Ishikawa (cell line): ENCODE measurements at regions not wholly inside any gene's neighbourhood (a gene's known extent, or its start where the extent isn't known, plus 50 kb on each side); places are given as distances from the start of the nearest gene placed in this dataset.

Experiments used
- CEBPB ChIP-seq: IDR thresholded peaks from 2 replicates; pipeline ENCODE4 v1.6.1; 2012
- CREB1 ChIP-seq: IDR thresholded peaks from 2 replicates; pipeline ENCODE4 v1.6.1; 2012; ENCODE audit warnings: low read depth
- EGR1 ChIP-seq: IDR thresholded peaks from 2 replicates; pipeline ENCODE4 v1.6.1; 2012
- EP300 ChIP-seq: IDR thresholded peaks from 2 replicates; pipeline ENCODE4 v1.6.1; 2012; ENCODE audit warnings: borderline replicate concordance
- FOXM1 ChIP-seq: IDR thresholded peaks from 2 replicates; pipeline ENCODE4 v1.6.1; 2012; ENCODE audit warnings: low read depth, borderline replicate concordance
- NFIC ChIP-seq: IDR thresholded peaks from 2 replicates; pipeline ENCODE4 v1.6.1; 2012
- RAD21 ChIP-seq: IDR thresholded peaks from 2 replicates; pipeline ENCODE4 v1.6.1; 2012; ENCODE audit warnings: low read depth
- TAF1 ChIP-seq: IDR thresholded peaks from 2 replicates; pipeline ENCODE4 v1.6.1; 2012; ENCODE audit warnings: low read depth, mild to moderate bottlenecking
- TCF12 ChIP-seq: IDR thresholded peaks from 2 replicates; pipeline ENCODE4 v1.6.1; 2012; ENCODE audit warnings: low read depth
- TEAD4 ChIP-seq: IDR thresholded peaks from 2 replicates; pipeline ENCODE4 v1.6.1; 2012
- YY1 ChIP-seq: IDR thresholded peaks from 2 replicates; pipeline ENCODE4 v1.6.1; 2012; ENCODE audit warnings: low read depth
- ZBTB7A ChIP-seq: IDR thresholded peaks from 2 replicates; pipeline ENCODE4 v1.6.1; 2012; ENCODE audit warnings: low read depth
- TF ChIP-seq, protein P1 (sequence below): IDR thresholded peaks from 2 replicates; pipeline ENCODE4 v1.6.1; 2012; ENCODE audit warnings: low read depth, mild to moderate bottlenecking
- TF ChIP-seq, protein P2 (sequence below): IDR thresholded peaks from 2 replicates; pipeline ENCODE4 v1.6.1; 2012
- TF ChIP-seq, protein P3 (sequence below): IDR thresholded peaks from 2 replicates; pipeline ENCODE4 v1.6.1; 2012

DNA sequence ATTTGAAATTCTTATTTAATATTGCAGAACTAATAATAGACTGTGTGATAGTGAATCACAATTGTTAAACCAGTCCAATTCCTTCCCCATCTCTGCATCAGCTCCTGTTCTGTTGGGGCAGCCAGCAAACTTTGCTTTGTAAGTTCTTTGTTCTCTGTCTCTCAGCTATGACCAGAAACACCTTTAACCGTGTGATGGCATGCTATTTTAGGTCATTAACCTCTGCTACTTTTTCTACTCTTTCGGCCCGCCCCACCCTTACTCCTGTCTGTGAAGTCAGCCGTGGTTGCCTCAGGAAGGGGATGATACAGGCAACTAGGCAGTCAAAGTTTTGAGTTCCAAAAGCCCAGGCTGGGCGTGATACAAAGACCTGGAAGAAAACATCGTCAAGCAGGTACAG is 51.3 kb upstream of the EGFL6 start:
- TF ChIP-seq EP300 = no peak

DNA sequence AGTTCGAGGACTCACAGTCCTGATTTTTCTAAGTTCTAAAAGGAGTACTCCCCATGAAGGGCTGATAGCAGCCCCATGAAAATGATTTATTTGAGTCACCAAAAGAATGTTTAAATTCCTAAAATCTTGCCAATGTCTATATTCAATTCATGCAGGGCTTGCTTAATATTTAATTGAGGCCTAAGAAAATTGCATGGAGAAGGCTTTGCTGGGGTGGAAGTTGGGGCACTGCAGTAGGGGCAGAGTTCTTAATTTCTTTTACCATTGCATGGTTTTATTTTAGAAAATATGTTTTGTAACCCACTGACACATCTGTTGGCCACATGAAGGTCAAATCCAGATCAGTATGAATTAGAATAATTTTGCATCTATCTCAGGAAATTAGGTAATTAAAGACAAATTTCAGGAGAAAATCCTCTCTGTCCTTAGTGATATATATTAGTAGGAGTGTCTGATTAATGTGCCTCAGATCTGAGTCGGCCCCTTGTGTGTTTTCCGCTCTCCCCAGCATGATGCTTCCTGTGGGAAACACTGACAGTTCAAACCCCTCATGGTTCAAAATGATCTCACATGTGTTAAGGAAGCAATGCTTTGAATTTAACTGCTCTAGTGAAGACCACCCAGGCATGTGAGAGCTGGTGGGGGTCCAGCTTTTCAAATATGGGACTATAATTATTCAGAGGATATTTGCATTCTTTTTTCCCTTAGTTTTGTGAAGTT is 54.0 kb upstream of the EGFL6 start:
- TF ChIP-seq, protein P1, sequence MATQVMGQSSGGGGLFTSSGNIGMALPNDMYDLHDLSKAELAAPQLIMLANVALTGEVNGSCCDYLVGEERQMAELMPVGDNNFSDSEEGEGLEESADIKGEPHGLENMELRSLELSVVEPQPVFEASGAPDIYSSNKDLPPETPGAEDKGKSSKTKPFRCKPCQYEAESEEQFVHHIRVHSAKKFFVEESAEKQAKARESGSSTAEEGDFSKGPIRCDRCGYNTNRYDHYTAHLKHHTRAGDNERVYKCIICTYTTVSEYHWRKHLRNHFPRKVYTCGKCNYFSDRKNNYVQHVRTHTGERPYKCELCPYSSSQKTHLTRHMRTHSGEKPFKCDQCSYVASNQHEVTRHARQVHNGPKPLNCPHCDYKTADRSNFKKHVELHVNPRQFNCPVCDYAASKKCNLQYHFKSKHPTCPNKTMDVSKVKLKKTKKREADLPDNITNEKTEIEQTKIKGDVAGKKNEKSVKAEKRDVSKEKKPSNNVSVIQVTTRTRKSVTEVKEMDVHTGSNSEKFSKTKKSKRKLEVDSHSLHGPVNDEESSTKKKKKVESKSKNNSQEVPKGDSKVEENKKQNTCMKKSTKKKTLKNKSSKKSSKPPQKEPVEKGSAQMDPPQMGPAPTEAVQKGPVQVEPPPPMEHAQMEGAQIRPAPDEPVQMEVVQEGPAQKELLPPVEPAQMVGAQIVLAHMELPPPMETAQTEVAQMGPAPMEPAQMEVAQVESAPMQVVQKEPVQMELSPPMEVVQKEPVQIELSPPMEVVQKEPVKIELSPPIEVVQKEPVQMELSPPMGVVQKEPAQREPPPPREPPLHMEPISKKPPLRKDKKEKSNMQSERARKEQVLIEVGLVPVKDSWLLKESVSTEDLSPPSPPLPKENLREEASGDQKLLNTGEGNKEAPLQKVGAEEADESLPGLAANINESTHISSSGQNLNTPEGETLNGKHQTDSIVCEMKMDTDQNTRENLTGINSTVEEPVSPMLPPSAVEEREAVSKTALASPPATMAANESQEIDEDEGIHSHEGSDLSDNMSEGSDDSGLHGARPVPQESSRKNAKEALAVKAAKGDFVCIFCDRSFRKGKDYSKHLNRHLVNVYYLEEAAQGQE = no peak
- TF ChIP-seq CREB1 (no peak), RAD21 (no peak), TEAD4 (no peak), YY1 (no peak), FOXM1 (no peak), CEBPB (no peak), EP300 (no peak), EGR1 (no peak), ZBTB7A (no peak), NFIC (no peak), TAF1 (no peak), TCF12 (no peak)
- TF ChIP-seq, protein P2, sequence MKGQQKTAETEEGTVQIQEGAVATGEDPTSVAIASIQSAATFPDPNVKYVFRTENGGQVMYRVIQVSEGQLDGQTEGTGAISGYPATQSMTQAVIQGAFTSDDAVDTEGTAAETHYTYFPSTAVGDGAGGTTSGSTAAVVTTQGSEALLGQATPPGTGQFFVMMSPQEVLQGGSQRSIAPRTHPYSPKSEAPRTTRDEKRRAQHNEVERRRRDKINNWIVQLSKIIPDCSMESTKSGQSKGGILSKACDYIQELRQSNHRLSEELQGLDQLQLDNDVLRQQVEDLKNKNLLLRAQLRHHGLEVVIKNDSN = no peak
- TF ChIP-seq, protein P3, sequence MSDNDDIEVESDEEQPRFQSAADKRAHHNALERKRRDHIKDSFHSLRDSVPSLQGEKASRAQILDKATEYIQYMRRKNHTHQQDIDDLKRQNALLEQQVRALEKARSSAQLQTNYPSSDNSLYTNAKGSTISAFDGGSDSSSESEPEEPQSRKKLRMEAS = no peak

DNA sequence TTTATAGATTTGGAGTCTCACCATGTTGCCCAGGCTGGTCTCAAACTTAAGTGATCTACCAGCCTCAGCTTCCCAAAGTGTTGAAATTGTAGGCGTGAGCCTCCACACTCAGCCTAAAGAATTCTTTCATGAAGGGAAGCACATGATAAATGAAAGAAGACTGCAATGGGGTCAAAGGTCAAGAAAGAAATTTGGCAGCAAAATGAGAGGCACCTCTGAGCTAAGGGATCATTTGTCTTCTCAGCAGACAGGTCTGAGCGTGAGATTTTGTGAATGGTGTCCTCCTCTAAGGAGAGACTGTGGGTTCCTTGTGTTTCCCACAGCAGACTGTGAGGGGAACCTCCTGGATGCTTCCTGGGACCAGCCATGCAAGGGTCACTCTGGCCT is 57.5 kb upstream of the EGFL6 start:
- TF ChIP-seq, protein P3 = no peak
- TF ChIP-seq NFIC = no peak
- no peak for TF ChIP-seq RAD21
- TF ChIP-seq TEAD4 = no peak
- no peak for TF ChIP-seq EGR1
- TF ChIP-seq FOXM1 = no peak
- TF ChIP-seq CREB1 = no peak
- no peak for TF ChIP-seq TAF1
- TF ChIP-seq TCF12 = no peak
- no peak for TF ChIP-seq CEBPB
- TF ChIP-seq, protein P1 = no peak

DNA sequence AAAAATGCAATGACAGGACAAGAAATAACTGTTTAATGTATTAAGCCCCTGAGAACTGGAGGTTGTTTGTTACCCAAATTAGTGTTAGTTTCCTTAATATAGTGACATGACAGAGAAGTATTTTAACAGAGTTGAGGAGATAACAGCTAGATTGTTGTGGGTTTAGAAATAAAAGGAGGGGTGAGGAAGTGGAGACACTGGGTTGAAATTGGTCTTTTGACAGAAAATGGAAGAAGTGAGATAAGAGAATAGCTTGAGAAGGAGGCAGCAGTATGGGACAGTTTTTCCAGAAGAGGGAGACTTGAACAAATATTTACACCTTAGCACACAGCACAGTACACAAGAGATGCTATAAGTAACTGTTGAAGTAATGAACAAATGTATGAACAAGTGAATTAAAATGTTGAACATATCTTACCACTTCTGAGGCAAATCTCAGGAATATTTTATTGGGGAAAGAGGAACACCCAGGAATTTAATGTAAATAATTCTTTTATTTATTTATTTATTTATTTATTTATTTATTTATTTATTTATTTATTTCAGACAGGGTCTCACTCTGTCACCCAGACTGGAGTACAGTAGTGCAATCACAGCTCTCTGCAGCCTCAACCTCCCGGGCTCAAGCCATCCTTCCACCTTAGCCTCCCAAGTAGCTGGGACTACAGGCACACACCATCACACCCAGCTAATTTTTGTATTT is 58.0 kb upstream of the EGFL6 start:
- TF ChIP-seq EP300 (no peak), CREB1 (no peak), TAF1 (no peak), NFIC (no peak), TCF12 (no peak)

DNA sequence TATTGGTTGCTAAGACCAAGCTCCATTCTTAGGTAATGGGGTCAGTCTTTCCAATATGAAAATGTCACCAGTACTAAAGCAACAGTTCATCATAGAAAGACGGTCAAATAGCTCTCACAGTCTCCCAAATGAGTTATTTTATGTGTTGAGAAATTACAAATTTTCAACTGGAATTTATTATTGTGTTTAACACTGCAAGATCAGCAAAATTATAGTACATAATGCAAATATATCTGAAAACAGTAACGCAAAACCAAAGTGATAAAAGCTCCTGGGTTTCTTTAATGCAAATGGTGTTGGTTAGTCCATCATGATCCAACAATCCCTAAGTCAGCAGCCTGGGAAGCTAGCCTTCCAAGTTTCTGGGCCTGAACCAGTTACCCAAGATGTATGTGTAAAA is 61.5 kb upstream of the EGFL6 start:
- no peak for TF ChIP-seq YY1
- no peak for TF ChIP-seq TCF12
- TF ChIP-seq, protein P3 = no peak
- TF ChIP-seq FOXM1 = no peak
- no peak for TF ChIP-seq TAF1
- TF ChIP-seq, protein P1 = no peak
- TF ChIP-seq RAD21 = no peak
- TF ChIP-seq TEAD4 = no peak
- no peak for TF ChIP-seq CEBPB
- no peak for TF ChIP-seq EP300
- no peak for TF ChIP-seq CREB1
- TF ChIP-seq EGR1 = no peak
- TF ChIP-seq ZBTB7A = no peak
- no peak for TF ChIP-seq NFIC
